Tibial nerve (tissue), 4 donors: ENCODE measurements at regions not wholly inside any gene's neighbourhood (a gene's known extent, or its start where the extent isn't known, plus 50 kb on each side); places are given as distances from the start of the nearest gene placed in this dataset.
A peak's percentile ranks its signal among the peaks of the same experiment; 100 is the strongest.

Experiments used
- DNase-seq, 2 donors: peaks; one replicate each; pipeline ENCODE4 v3.0.0-alpha.2; 2019; ENCODE audit warnings: low spot score in 2 of 2
- H3K27ac ChIP-seq, 4 donors: fragments of 200-600 bp; sonication (generic) in 3 of 4; one replicate each; pipeline ENCODE4 v1.5.1; 2017 to 2019; ENCODE audit warnings: mild to moderate bottlenecking in 1 of 4
- H3K27me3 ChIP-seq, 2 donors: fragments of 200-600 bp; sonication (generic) in 1 of 2; one replicate each; pipeline versions ENCODE4 v1.5.1 to v1.6.0; 2017 to 2019
- H3K36me3 ChIP-seq, 3 donors: fragments of 200-600 bp; sonication (generic); one replicate each; pipeline ENCODE4 v1.5.1; 2018 to 2019
- H3K4me1 ChIP-seq, 4 donors: fragments of 200-600 bp; sonication (generic) in 3 of 4; one replicate each; pipeline ENCODE4 v1.5.1; 2017 to 2019
- H3K4me3 ChIP-seq, 4 donors: fragments of 200-600 bp; sonication (generic) in 3 of 4; one replicate each; pipeline ENCODE4 v1.5.1; 2017 to 2019; ENCODE audit warnings: mild to moderate bottlenecking in 1 of 4, moderate library complexity in 1 of 4
- H3K9me3 ChIP-seq, 4 donors: fragments of 200-600 bp; sonication (generic) in 3 of 4; one replicate each; pipeline ENCODE4 v1.5.1; 2017 to 2019
- EP300 ChIP-seq, 2 donors: sonication (generic); formaldehyde crosslinking; IDR thresholded peaks; one replicate each; pipeline ENCODE4 v1.6.1; 2017; ENCODE audit warnings: antibody characterized with exemption in 2 of 2, mild to moderate bottlenecking in 1 of 2
- POLR2A ChIP-seq, 2 donors: fragments of 450-650 bp; IDR thresholded peaks; one replicate each; pipeline ENCODE4 v1.6.1; 2017; ENCODE audit warnings: antibody characterized with exemption in 2 of 2, mild to moderate bottlenecking in 2 of 2, moderate library complexity in 2 of 2
- WGBS, 2 donors: methylation state at CpG; one replicate each; pipeline ENCODE4 v1.1.5; 2018; 5-methylcytosine and 5-hydroxymethylcytosine counted together
- TF ChIP-seq, protein P1 (sequence below), 5 experiments: fragments of 200-600 bp in 3 of 5; fragments of 450-650 bp in 2 of 5; sonication (generic) in 3 of 5; IDR thresholded peaks; one replicate each; pipeline ENCODE4 v1.5.1; 2016 to 2019; ENCODE audit warnings: antibody characterized with exemption in 5 of 5, mild to moderate bottlenecking in 3 of 5, moderate library complexity in 2 of 5

DNA sequence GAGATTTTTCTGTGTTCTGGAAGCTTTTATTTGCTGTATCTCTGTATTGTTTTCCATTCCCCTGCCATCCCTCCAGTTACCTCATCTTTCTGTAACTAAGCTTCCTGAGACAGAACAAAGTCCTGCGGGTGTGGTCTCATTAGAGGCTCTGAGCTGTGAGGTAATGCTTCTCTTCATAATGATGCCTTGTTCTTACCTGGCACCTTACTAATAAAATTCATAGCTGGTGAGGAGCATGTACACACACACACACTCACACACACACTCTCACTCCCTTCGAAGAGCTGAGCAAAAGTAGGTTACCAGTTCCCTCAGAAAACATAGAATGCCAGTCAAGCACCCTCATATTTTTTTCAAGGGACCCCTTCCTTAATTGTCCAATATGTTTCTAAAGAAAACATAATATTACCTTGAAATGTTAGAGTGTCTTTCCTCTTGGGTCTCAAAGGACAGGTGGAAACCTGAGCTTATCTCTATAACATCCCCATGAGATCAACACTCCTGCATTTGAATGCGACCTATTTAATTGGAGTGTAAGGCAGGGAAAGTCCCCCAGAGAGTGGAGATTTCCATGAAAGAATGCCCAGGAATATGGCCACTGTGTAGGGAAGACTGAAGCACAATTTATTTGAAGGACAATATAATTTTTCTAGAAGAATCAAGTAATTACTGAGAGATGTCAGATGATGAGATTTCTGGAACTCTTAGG lies 161.6 kb upstream of the NCK2 start:
- TF ChIP-seq, protein P1, sequence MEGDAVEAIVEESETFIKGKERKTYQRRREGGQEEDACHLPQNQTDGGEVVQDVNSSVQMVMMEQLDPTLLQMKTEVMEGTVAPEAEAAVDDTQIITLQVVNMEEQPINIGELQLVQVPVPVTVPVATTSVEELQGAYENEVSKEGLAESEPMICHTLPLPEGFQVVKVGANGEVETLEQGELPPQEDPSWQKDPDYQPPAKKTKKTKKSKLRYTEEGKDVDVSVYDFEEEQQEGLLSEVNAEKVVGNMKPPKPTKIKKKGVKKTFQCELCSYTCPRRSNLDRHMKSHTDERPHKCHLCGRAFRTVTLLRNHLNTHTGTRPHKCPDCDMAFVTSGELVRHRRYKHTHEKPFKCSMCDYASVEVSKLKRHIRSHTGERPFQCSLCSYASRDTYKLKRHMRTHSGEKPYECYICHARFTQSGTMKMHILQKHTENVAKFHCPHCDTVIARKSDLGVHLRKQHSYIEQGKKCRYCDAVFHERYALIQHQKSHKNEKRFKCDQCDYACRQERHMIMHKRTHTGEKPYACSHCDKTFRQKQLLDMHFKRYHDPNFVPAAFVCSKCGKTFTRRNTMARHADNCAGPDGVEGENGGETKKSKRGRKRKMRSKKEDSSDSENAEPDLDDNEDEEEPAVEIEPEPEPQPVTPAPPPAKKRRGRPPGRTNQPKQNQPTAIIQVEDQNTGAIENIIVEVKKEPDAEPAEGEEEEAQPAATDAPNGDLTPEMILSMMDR (IDR thresholded peaks at IDR 0.05): no peak
- no peak for TF ChIP-seq EP300 (IDR thresholded peaks at IDR 0.05)
- no peak for TF ChIP-seq POLR2A (IDR thresholded peaks at IDR 0.05)
- WGBS, 2 donors: 85 to 93% methylated on average over 3 of the region's 3 CpGs
- no peaks in the 10 kb centered on the region for H3K27me3 ChIP-seq
- peaks cover 0 to 2% (median 0%) of the 10 kb centered on the region in 4 donors for H3K9me3 ChIP-seq
- no peak overlapping the region for H3K4me3 ChIP-seq
- H3K27ac ChIP-seq: peak overlapping the region in 1 of 4 donors; percentile 34
- no peaks in the 10 kb centered on the region for H3K36me3 ChIP-seq
- no peak for DNase-seq
- H3K4me1 ChIP-seq: no peaks in the 10 kb centered on the region

DNA sequence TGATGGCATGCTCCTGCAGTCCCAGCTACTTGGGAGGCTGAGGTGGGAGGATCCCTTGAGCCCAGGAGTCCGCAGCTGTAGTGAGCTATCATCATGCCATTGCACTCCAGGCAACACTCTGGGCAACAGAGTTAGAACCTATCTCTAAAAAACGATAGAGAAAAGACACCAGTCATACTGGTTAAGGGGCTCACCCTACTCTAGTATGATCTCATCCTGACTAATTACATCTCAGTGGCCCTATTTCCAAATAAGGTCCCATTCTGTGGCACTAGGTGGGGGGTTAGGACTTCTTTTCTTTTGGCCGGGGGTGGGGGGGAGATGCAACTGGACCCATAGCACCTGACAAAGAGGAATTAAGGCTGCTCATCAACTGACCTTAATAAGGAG lies 163.2 kb upstream of the NCK2 start:
- DNase-seq: no peak
- Histone ChIP-seq H3K4me1 (peaks cover 0 to 6% (median 0%) of the 10 kb centered on the region in 4 donors), H3K27ac (no peak overlapping the region), H3K36me3 (no peaks in the 10 kb centered on the region), H3K4me3 (no peak overlapping the region), H3K9me3 (no peaks in the 10 kb centered on the region), H3K27me3 (no peaks in the 10 kb centered on the region)
- TF ChIP-seq, protein P1 (IDR thresholded peaks at IDR 0.05): no peak
- TF ChIP-seq EP300 (IDR thresholded peaks at IDR 0.05) (no peak), POLR2A (IDR thresholded peaks at IDR 0.05) (no peak)
- WGBS, 2 donors: 82 to 95% methylated on average over 3 of the region's 3 CpGs

DNA sequence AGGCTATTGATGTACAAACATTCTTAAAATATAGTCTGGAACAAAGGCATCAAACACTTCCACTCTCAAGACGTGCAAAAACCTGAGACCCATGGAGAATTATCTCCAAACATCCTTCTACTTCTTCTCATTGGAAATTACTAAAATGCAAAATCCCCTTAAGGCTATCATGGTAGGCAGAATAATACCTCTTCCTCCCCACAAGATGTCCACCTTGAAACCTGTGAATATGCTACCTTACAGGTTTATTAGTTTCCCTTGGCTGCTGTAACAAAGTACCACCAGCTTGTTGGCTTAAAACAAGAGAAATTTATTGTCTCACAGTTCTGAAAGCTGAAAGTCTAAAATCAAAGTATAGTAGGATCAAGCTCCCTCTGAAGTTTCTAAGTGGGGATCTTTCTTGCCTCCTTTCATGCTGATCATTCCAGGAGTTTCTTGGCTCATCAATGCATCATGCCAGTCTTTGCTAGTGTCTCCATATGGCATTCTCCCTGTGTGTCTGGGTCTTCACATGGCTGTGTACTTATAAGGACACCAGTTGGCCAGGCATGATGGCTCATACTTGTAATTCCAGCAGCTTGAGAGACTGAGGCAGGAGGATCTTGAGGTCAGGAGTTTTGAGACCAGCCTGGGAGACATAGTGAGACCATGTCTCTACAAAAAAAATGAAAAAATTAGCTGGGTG lies 163.7 kb upstream of the NCK2 start:
- Histone ChIP-seq H3K4me3 (no peak overlapping the region), H3K36me3 (no peaks in the 10 kb centered on the region), H3K4me1 (peaks cover 0 to 11% (median under 1%) of the 10 kb centered on the region in 4 donors), H3K27me3 (no peaks in the 10 kb centered on the region), H3K9me3 (no peaks in the 10 kb centered on the region), H3K27ac (no peak overlapping the region)
- no peak for DNase-seq
- TF ChIP-seq EP300 (IDR thresholded peaks at IDR 0.05) (no peak), POLR2A (IDR thresholded peaks at IDR 0.05) (no peak)
- TF ChIP-seq, protein P1 (IDR thresholded peaks at IDR 0.05): no peak
- WGBS, 2 donors: 0 to 35% methylated on average over 1 of the region's 1 CpG

DNA sequence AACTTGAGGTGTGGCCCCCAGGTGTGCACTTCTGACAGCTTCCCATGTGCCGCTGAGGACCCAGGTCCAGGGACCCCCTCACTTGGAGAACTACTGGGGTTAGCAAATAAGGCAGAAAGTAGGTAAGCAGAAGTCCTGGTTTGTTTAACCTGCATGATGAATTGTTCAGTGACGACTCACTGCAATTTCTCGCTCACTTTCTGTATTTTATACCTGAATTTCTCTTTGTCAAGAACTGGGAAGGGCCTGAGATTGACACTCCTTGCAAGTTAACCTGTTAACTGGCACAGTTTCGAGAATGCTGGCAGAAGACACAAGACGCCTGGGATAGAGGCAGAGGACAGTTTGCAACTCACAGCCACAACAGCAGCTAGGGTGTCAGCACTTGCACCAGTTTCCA lies 164.5 kb upstream of the NCK2 start:
- H3K36me3 ChIP-seq: no peaks in the 10 kb centered on the region
- no peak for DNase-seq
- H3K27ac ChIP-seq: no peak overlapping the region
- H3K4me3 ChIP-seq: no peak overlapping the region
- H3K4me1 ChIP-seq: peaks cover 0 to 13% (median 2%) of the 10 kb centered on the region in 4 donors
- H3K9me3 ChIP-seq: no peaks in the 10 kb centered on the region
- H3K27me3 ChIP-seq: no peaks in the 10 kb centered on the region
- 98 to 100% methylated on average over 5 of the region's 5 CpGs for WGBS, 2 donors
- no peak for TF ChIP-seq EP300 (IDR thresholded peaks at IDR 0.05)
- no peak for TF ChIP-seq POLR2A (IDR thresholded peaks at IDR 0.05)
- TF ChIP-seq, protein P1 (IDR thresholded peaks at IDR 0.05): no peak

DNA sequence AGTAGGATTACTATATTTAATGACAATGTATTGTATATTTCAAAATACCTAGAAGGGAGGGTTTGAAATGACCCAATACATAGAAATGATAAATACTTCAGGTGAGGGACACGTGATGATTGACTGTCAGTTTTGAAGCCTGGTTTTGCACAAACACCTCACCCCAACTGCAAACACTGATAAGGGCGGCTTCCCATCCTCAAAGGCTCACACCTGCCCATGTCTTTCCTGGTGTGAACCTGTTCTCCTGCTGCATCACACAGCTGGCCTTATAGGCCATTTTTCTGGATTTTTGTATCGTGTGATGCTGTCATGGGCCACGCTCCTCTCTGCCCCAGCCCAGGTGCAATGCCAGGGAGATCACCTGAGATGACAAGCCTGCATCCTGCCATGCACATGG lies 166.5 kb upstream of the NCK2 start:
- H3K4me1 ChIP-seq: peaks cover 0 to 13% (median 4%) of the 10 kb centered on the region in 4 donors
- H3K27ac ChIP-seq: no peak overlapping the region
- no peaks in the 10 kb centered on the region for H3K27me3 ChIP-seq
- TF ChIP-seq, protein P1 (IDR thresholded peaks at IDR 0.05): no peak
- TF ChIP-seq EP300 (IDR thresholded peaks at IDR 0.05): no peak
- no peak for TF ChIP-seq POLR2A (IDR thresholded peaks at IDR 0.05)
- H3K36me3 ChIP-seq: no peaks in the 10 kb centered on the region
- 72 to 73% methylated on average over 4 of the region's 4 CpGs for WGBS, 2 donors
- no peaks in the 10 kb centered on the region for H3K9me3 ChIP-seq
- no peak overlapping the region for H3K4me3 ChIP-seq
- no peak for DNase-seq
